ENCODE measurements at regions not wholly inside any gene's neighbourhood (a gene's known extent, or its start where the extent isn't known, plus 50 kb on each side); places are given as distances from the start of the nearest gene placed in this dataset.

DNA sequence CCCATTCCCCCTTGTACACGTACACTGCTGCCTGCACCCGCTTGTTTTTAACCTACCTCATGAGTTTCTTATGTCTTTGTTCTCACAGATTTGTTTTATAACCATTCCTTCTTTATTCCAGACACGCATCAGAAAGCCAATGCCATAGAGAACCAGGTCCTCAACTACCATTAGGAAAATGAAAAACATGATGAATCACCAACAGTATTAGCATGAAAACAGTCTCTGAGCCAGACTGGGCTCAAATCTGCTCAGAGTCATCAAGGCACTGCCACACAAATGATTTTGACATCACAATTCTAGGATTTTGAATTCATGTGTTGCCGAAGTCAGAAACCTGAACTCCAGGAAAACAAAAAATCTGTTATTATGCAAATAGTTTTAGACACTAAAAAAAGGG lies 394.1 kb upstream of the GRIA1 start:
- Histone ChIP-seq H3K4me3 (no peak overlapping the region), H3K27ac (replicated peaks in 1 of 4) (no peak overlapping the region), H3K36me3 (no peaks in the 10 kb centered on the region), H3K27me3 (no peaks in the 10 kb centered on the region), H3K9me3 (no peaks in the 10 kb centered on the region), H3K4me1 (peaks cover 0 to 3% (median 0%) of the 10 kb centered on the region in 4 donors)
- WGBS = 75% methylated on average over 4 of the region's 4 CpGs
- intact Hi-C loops (cut with DNase I) = no loop called here
- DNase-seq (ENCODE audit: extremely low spot score) = no peak
- TF ChIP-seq POLR2A (IDR thresholded peaks at IDR 0.05; ENCODE audit: low read depth) = no peak
- TF ChIP-seq EP300 (IDR thresholded peaks at IDR 0.05) = no peak
- TF ChIP-seq, protein P1, sequence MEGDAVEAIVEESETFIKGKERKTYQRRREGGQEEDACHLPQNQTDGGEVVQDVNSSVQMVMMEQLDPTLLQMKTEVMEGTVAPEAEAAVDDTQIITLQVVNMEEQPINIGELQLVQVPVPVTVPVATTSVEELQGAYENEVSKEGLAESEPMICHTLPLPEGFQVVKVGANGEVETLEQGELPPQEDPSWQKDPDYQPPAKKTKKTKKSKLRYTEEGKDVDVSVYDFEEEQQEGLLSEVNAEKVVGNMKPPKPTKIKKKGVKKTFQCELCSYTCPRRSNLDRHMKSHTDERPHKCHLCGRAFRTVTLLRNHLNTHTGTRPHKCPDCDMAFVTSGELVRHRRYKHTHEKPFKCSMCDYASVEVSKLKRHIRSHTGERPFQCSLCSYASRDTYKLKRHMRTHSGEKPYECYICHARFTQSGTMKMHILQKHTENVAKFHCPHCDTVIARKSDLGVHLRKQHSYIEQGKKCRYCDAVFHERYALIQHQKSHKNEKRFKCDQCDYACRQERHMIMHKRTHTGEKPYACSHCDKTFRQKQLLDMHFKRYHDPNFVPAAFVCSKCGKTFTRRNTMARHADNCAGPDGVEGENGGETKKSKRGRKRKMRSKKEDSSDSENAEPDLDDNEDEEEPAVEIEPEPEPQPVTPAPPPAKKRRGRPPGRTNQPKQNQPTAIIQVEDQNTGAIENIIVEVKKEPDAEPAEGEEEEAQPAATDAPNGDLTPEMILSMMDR (IDR thresholded peaks at IDR 0.05) = no peak
- TF ChIP-seq POLR2AphosphoS5 (IDR thresholded peaks at IDR 0.05) = no peak

GRCh38 chr5:153099328-153099727 lies 391.1 kb upstream of the GRIA1 start:
- TF ChIP-seq POLR2A (IDR thresholded peaks at IDR 0.05; ENCODE audit: low read depth) (no peak), EP300 (IDR thresholded peaks at IDR 0.05) (no peak), POLR2AphosphoS5 (IDR thresholded peaks at IDR 0.05) (no peak)
- TF ChIP-seq, protein P1 (IDR thresholded peaks at IDR 0.05) = no peak
- no peaks in the 10 kb centered on the region for H3K27me3 ChIP-seq
- H3K4me1 ChIP-seq = peaks cover 0 to 3% (median 0%) of the 10 kb centered on the region in 4 donors
- 57% methylated on average over 1 of the region's 1 CpG for WGBS
- H3K4me3 ChIP-seq = no peak overlapping the region
- no peaks in the 10 kb centered on the region for H3K9me3 ChIP-seq
- no peak for DNase-seq (ENCODE audit: extremely low spot score)
- no peaks in the 10 kb centered on the region for H3K36me3 ChIP-seq
- H3K27ac ChIP-seq (replicated peaks in 1 of 4) = no peak overlapping the region
- intact Hi-C loops (cut with DNase I) = no loop called here

DNA sequence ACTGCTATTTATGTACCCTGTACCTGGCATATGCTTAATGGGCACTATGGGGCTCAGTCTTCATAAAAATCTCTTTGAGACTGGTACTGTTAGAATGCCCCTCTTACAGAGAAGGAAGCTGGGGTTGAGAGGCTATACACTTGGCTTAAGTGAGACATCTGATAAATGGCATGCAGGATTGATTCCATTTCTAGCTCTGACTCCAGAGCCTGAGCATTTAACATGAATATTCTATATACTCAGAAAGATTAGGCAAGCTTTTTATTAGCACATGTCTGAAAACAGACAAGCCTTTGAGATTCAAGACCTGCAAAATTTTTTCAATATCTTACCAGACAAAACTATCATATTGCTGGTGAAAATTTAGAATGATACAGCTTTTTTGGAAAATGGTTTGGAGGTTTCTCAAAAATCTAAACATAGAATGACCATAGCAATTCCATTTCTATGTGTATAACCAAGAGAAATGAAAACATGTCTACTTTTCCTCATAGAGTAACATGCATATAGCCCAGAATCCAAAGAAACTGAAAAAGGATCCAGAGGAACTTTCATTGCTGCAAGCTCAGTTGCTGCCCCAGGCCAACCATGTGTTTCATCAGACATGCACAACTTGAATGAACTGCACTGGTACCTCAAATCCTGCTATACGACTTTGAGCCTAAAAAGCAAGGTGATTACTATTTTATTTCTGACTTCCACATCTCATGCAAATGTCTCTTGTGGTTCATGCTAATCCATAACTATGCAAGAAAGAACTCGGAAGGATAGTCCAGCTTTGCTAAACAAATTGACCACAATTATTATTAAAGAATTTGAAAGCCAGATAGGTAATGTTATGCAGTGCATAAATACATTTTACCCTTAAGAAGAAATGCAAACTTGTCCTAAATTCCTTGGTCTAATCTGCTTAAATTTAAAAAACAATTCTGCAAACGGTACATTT lies 389.0 kb upstream of the GRIA1 start:
- Histone ChIP-seq H3K4me1 (peaks cover 0 to 3% (median 0%) of the 10 kb centered on the region in 4 donors), H3K27me3 (no peaks in the 10 kb centered on the region), H3K4me3 (no peak overlapping the region), H3K27ac (replicated peaks in 1 of 4) (no peak overlapping the region), H3K36me3 (no peaks in the 10 kb centered on the region), H3K9me3 (no peaks in the 10 kb centered on the region)
- intact Hi-C loops (cut with DNase I) = no loop called here
- no peak for DNase-seq (ENCODE audit: extremely low spot score)
- TF ChIP-seq, protein P1 (IDR thresholded peaks at IDR 0.05) = no peak
- TF ChIP-seq POLR2AphosphoS5 (IDR thresholded peaks at IDR 0.05) (no peak), EP300 (IDR thresholded peaks at IDR 0.05) (no peak), POLR2A (IDR thresholded peaks at IDR 0.05; ENCODE audit: low read depth) (no peak)
- 74% methylated on average over 3 of the region's 3 CpGs for WGBS

GRCh38 chr5:153116916-153117315 lies 373.6 kb upstream of the GRIA1 start:
- WGBS = 61% methylated on average over 1 of the region's 1 CpG

More at GRCh38 chr5:153116916-153117315, 373.6 kb upstream of the GRIA1 start:
- no peak overlapping the region for H3K27ac ChIP-seq (replicated peaks in 1 of 4)
- intact Hi-C loops (cut with DNase I) = no loop called here
- no peaks in the 10 kb centered on the region for H3K9me3 ChIP-seq
- no peaks in the 10 kb centered on the region for H3K4me1 ChIP-seq
- TF ChIP-seq, protein P1 (IDR thresholded peaks at IDR 0.05) = no peak
- TF ChIP-seq POLR2A (IDR thresholded peaks at IDR 0.05; ENCODE audit: low read depth) (no peak), POLR2AphosphoS5 (IDR thresholded peaks at IDR 0.05) (no peak), EP300 (IDR thresholded peaks at IDR 0.05) (no peak)
- H3K36me3 ChIP-seq = no peaks in the 10 kb centered on the region
- H3K27me3 ChIP-seq = peaks cover 0 to 4% (median 0%) of the 10 kb centered on the region in 4 donors
- DNase-seq (ENCODE audit: extremely low spot score) = no peak
- H3K4me3 ChIP-seq = no peak overlapping the region
